OCI-LY3 (cell line): ENCODE measurements at regions not wholly inside any gene's neighbourhood (a gene's known extent, or its start where the extent isn't known, plus 50 kb on each side); places are given as distances from the start of the nearest gene placed in this dataset.

Source experiments
- EZH2phosphoT487 ChIP-seq: fragments of 200-600 bp; shearing (Covaris generic); IDR thresholded peaks from 2 replicates; pipeline ENCODE4 v1.6.1; 2018; ENCODE audit warnings: antibody characterized with exemption, mixed run types, low read depth
- TF ChIP-seq, protein P1 (sequence below): fragments of 200-600, 300-600 bp; sonication (generic); IDR thresholded peaks from 2 replicates; pipeline ENCODE4 v1.5.1; 2014; ENCODE audit warnings: antibody characterized with exemption, low read length, low read depth

DNA sequence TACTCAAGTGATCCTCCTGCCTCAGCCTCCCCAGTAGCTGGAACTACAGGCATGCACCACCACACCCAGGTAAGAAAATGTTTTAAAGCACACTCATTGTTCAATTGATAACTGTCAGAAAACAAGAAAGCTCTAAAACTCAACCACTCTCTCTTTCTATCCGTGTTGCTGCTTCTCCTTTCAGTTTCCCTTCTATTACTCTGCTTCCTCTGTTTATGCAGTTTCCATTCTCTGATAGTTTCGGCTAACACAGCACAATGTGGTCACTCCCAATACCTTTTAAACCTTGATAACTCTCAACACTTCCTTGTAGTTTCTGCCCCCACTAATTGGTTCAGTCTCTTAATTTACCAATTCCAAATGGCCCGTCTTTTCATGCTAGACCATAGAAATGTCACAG, 59.2 kb upstream of the NR4A3 start:
- TF ChIP-seq, protein P1, sequence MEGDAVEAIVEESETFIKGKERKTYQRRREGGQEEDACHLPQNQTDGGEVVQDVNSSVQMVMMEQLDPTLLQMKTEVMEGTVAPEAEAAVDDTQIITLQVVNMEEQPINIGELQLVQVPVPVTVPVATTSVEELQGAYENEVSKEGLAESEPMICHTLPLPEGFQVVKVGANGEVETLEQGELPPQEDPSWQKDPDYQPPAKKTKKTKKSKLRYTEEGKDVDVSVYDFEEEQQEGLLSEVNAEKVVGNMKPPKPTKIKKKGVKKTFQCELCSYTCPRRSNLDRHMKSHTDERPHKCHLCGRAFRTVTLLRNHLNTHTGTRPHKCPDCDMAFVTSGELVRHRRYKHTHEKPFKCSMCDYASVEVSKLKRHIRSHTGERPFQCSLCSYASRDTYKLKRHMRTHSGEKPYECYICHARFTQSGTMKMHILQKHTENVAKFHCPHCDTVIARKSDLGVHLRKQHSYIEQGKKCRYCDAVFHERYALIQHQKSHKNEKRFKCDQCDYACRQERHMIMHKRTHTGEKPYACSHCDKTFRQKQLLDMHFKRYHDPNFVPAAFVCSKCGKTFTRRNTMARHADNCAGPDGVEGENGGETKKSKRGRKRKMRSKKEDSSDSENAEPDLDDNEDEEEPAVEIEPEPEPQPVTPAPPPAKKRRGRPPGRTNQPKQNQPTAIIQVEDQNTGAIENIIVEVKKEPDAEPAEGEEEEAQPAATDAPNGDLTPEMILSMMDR, result no peak
- no peak for TF ChIP-seq EZH2phosphoT487
